Gastrocnemius medialis (tissue), 4 donors: ENCODE measurements at regions not wholly inside any gene's neighbourhood (a gene's known extent, or its start where the extent isn't known, plus 50 kb on each side); places are given as distances from the start of the nearest gene placed in this dataset.

Experiments
- ATAC-seq, 2 donors: fragments of 150-250 bp; one replicate each; pipeline ENCODE4 v1.9.1; 2016
- DNase-seq, 2 donors: peaks; one replicate each; pipeline ENCODE4 v3.0.0-alpha.2; 2019
- H3K27ac ChIP-seq, 4 donors: fragments of 200-600 bp; sonication (generic); 1 replicate in 1 of 4; 2 replicates in 3 of 4; pipeline ENCODE4 v1.5.1; 2016 to 2018; ENCODE audit warnings: mild to moderate bottlenecking in 2 of 4, moderate library complexity in 1 of 4
- H3K27me3 ChIP-seq, 3 donors: fragments of 200-600 bp; sonication (generic) in 2 of 3; 1 replicate in 1 of 3; 2 replicates in 2 of 3; pipeline versions ENCODE4 v1.5.1 to v1.6.0; 2016 to 2019; ENCODE audit warnings: mild to moderate bottlenecking in 1 of 3, moderate library complexity in 1 of 3
- H3K36me3 ChIP-seq, 2 donors: fragments of 200-600 bp; sonication (generic) in 1 of 2; one replicate each; pipeline ENCODE4 v1.5.1; 2017 to 2018
- H3K4me1 ChIP-seq, 2 donors: fragments of 200-600 bp; sonication (generic) in 1 of 2; one replicate each; pipeline ENCODE4 v1.5.1; 2016 to 2017; ENCODE audit warnings: mild to moderate bottlenecking in 2 of 2
- H3K4me3 ChIP-seq, 4 donors: fragments of 200-600 bp; sonication (generic) in 3 of 4; 1 replicate in 1 of 4; 2 replicates in 3 of 4; pipeline ENCODE4 v1.5.1; 2016 to 2019; ENCODE audit warnings: mild to moderate bottlenecking in 2 of 4
- H3K9me3 ChIP-seq, 3 donors: fragments of 200-600 bp; sonication (generic) in 2 of 3; 1 replicate in 1 of 3; 2 replicates in 2 of 3; pipeline ENCODE4 v1.5.1; 2016 to 2019
- POLR2A ChIP-seq, 2 donors: fragments of 450-650 bp; IDR thresholded peaks; one replicate each; pipeline ENCODE4 v1.6.1; 2017; ENCODE audit warnings: antibody characterized with exemption in 2 of 2, mild to moderate bottlenecking in 2 of 2, moderate library complexity in 2 of 2
- in situ Hi-C, 4 donors: fragments of 200-750 bp; cut with MboI; loops; one replicate each; pipeline versions ENCODE4 v1.15.0 to v1.8.0; 2017; ENCODE audit warnings: low sequenced_read_pairs in 4 of 4
- intact Hi-C: fragments of 100-400 bp; cut with DNase I; formaldehyde crosslinking; loops from one replicate; pipeline ENCODE4 v1.15.1; 2023; ENCODE audit warnings: low total_unique reads
- TF ChIP-seq, protein P1 (sequence below), 5 experiments: fragments of 450-650 bp in 3 of 5; fragments of 200-600 bp in 2 of 5; sonication (generic) in 2 of 5; IDR thresholded peaks in 4 of 5; conservative IDR thresholded peaks in 1 of 5; 1 replicate in 4 of 5; 2 replicates in 1 of 5; pipeline ENCODE4 v1.5.1; 2016 to 2019; ENCODE audit warnings: antibody characterized with exemption in 5 of 5, mild to moderate bottlenecking in 3 of 5, moderate library complexity in 3 of 5

DNA sequence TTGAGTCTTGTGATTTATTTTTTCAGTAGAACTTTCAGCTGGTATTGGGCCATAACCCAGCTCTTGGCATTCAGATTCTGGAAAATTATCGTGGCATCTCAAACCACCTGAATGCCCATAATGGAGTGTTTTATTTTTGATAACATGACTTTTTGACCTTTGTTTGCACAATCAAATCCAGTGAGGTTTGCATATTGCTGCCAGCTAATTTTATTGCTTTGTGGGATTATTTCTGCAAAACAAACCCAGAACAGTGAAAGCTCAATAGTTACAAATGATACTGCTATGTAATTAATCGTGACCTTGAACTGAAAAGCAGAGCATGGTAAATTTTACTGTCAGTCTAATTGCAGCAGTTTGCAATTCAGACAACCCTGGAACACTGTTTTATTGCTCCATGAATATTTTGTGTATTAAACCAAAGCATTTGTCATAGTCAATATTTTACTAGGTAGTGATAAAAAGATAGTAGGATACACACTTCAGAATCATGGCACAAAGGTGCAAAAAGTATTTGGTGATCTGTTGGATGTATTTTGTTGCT, 255.2 kb upstream of the NAV3 start:
- Histone ChIP-seq H3K4me1 (no peaks in the 10 kb centered on the region), H3K4me3 (no peak overlapping the region), H3K27ac (no peak overlapping the region), H3K27me3 (no peaks in the 10 kb centered on the region), H3K9me3 (no peaks in the 10 kb centered on the region), H3K36me3 (no peaks in the 10 kb centered on the region)
- intact Hi-C loops (no loop called here), in situ Hi-C loops (no loop called here)
- TF ChIP-seq, protein P1, sequence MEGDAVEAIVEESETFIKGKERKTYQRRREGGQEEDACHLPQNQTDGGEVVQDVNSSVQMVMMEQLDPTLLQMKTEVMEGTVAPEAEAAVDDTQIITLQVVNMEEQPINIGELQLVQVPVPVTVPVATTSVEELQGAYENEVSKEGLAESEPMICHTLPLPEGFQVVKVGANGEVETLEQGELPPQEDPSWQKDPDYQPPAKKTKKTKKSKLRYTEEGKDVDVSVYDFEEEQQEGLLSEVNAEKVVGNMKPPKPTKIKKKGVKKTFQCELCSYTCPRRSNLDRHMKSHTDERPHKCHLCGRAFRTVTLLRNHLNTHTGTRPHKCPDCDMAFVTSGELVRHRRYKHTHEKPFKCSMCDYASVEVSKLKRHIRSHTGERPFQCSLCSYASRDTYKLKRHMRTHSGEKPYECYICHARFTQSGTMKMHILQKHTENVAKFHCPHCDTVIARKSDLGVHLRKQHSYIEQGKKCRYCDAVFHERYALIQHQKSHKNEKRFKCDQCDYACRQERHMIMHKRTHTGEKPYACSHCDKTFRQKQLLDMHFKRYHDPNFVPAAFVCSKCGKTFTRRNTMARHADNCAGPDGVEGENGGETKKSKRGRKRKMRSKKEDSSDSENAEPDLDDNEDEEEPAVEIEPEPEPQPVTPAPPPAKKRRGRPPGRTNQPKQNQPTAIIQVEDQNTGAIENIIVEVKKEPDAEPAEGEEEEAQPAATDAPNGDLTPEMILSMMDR (IDR thresholded peaks at IDR 0.05 in 4 of 5, conservative IDR thresholded peaks at IDR 0.05 in 1 of 5): no peak
- TF ChIP-seq POLR2A (IDR thresholded peaks at IDR 0.05): no peak
- ATAC-seq (no peak), DNase-seq (no peak)

DNA sequence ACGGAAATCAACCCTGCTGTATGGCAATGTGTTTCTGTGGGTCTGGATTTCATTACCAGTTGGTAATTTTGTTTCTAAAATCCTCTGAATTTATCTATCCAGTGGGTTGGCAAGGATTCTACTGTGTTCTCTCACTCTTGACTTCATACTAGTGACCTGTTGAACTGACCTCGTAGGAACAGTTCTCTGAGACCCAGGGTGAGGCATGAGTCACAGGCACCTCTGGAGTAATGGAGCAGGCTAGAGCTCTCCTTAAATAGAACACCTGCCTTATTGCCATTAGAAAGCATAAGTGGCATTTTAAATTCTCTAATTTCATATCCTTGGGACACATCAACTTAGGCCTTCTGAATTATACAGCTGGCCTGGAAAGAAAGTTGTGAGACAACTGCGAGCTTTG, 258.3 kb upstream of the NAV3 start:
- no peak overlapping the region for H3K27ac ChIP-seq
- peak in 1 of 2 donors; percentile 36 for ATAC-seq
- no peaks in the 10 kb centered on the region for H3K9me3 ChIP-seq
- DNase-seq: no peak
- TF ChIP-seq POLR2A (IDR thresholded peaks at IDR 0.05): no peak
- TF ChIP-seq, protein P1 (IDR thresholded peaks at IDR 0.05 in 4 of 5, conservative IDR thresholded peaks at IDR 0.05 in 1 of 5): no peak
- H3K27me3 ChIP-seq: no peaks in the 10 kb centered on the region
- intact Hi-C loops: no loop called here
- in situ Hi-C loops: no loop called here
- H3K4me3 ChIP-seq: no peak overlapping the region
- H3K4me1 ChIP-seq: no peaks in the 10 kb centered on the region
- H3K36me3 ChIP-seq: no peaks in the 10 kb centered on the region

DNA sequence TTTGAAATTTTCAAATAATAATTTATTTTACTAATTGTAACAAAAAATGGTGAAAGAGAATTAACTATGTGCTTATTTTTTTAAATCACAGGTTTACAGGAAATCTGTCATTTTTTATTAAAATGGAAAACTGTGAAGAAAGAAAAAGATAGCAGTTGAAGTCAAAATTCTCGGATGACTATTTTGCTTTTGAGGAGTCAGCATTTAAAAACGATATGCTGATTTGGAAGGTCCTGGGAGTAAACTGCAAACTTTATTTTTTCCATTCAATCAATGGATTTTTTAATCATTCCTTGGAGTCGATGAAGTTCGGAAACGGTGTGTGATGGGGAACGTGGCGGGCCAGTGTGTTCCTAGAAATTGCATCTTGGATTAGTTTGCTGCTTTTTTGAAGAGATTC, 258.9 kb upstream of the NAV3 start:
- intact Hi-C loops: no loop called here
- Histone ChIP-seq H3K9me3 (no peaks in the 10 kb centered on the region), H3K4me3 (no peak overlapping the region), H3K27me3 (no peaks in the 10 kb centered on the region), H3K27ac (no peak overlapping the region), H3K36me3 (no peaks in the 10 kb centered on the region), H3K4me1 (no peaks in the 10 kb centered on the region)
- in situ Hi-C loops: no loop called here
- DNase-seq (no peak), ATAC-seq (no peak)
- no peak for TF ChIP-seq POLR2A (IDR thresholded peaks at IDR 0.05)
- TF ChIP-seq, protein P1 (IDR thresholded peaks at IDR 0.05 in 4 of 5, conservative IDR thresholded peaks at IDR 0.05 in 1 of 5): no peak

DNA sequence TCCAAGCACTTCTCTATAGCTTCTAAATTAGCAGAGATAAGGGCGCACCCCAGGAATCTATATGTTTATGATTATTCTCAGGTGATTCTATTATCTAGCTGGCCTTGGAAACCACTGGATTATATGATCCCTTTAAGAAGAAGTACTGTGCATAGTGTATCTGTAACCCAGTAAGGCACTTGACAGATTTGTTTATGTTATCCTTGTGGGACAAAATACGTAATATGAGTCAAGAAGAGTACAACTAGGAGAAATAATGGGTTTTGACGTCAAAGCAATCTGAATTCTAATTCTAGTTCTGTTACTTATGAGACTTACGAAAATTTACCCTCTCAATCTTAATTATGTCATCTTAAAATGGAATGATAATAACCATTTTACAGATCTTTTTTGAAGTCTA, 259.6 kb upstream of the NAV3 start:
- DNase-seq: no peak
- no peaks in the 10 kb centered on the region for H3K27me3 ChIP-seq
- TF ChIP-seq, protein P1 (IDR thresholded peaks at IDR 0.05 in 4 of 5, conservative IDR thresholded peaks at IDR 0.05 in 1 of 5): no peak
- TF ChIP-seq POLR2A (IDR thresholded peaks at IDR 0.05): no peak
- intact Hi-C loops: no loop called here
- H3K9me3 ChIP-seq: no peaks in the 10 kb centered on the region
- no peak overlapping the region for H3K27ac ChIP-seq
- no peak overlapping the region for H3K4me3 ChIP-seq
- in situ Hi-C loops: no loop called here
- no peaks in the 10 kb centered on the region for H3K4me1 ChIP-seq
- ATAC-seq: no peak
- H3K36me3 ChIP-seq: no peaks in the 10 kb centered on the region

DNA sequence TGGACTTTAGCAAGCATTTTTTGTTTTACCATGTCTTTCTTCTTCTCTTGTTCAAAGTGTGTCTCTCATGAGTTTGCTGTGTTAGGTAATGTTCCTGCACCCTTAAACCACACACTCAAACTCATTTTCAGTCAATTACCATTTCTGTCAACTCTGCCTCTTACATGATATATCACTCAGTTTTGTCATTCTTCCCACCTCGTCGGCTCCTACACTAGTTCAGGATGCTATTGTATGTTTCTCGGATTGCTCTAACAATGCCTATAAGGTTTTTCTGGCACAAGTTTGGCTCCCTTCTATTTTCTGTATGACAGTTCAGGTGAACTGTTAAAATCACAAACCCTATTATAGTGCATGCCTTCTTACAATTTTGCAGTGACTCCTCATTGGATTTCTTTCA, 260.8 kb upstream of the NAV3 start:
- no peak for DNase-seq
- no peaks in the 10 kb centered on the region for H3K9me3 ChIP-seq
- no peak for TF ChIP-seq POLR2A (IDR thresholded peaks at IDR 0.05)
- TF ChIP-seq, protein P1 (IDR thresholded peaks at IDR 0.05 in 4 of 5, conservative IDR thresholded peaks at IDR 0.05 in 1 of 5): no peak
- ATAC-seq: no peak
- H3K4me3 ChIP-seq: no peak overlapping the region
- no peaks in the 10 kb centered on the region for H3K36me3 ChIP-seq
- no peaks in the 10 kb centered on the region for H3K4me1 ChIP-seq
- intact Hi-C loops (no loop called here), in situ Hi-C loops (no loop called here)
- no peak overlapping the region for H3K27ac ChIP-seq
- no peaks in the 10 kb centered on the region for H3K27me3 ChIP-seq
